ENCODE measurements at regions not wholly inside any gene's neighbourhood (a gene's known extent, or its start where the extent isn't known, plus 50 kb on each side); places are given as distances from the start of the nearest gene placed in this dataset.

DNA sequence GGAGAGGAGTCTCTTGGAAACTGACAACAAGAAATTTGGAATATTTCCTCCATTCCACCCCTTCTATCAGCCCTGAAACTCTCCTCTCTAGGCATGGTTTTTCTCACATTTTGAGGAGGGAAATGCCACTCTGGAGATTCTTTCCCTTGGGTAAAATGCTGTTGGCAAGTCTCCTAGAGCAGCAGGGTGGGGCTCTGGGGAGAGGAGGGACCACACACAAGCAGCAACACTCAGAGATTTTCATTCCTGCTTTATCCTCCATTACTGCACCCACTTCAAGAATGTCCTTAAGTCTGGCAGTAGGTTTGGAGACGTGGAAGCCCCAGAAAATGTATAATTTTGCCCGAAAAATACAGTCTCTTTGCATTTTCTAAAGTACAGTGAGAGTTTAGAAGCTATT, 130.8 kb upstream of the FLRT2 start:
- no peak overlapping the region for H3K4me3 ChIP-seq (ENCODE audit: low read depth, low read length)
- TF ChIP-seq, protein P1, sequence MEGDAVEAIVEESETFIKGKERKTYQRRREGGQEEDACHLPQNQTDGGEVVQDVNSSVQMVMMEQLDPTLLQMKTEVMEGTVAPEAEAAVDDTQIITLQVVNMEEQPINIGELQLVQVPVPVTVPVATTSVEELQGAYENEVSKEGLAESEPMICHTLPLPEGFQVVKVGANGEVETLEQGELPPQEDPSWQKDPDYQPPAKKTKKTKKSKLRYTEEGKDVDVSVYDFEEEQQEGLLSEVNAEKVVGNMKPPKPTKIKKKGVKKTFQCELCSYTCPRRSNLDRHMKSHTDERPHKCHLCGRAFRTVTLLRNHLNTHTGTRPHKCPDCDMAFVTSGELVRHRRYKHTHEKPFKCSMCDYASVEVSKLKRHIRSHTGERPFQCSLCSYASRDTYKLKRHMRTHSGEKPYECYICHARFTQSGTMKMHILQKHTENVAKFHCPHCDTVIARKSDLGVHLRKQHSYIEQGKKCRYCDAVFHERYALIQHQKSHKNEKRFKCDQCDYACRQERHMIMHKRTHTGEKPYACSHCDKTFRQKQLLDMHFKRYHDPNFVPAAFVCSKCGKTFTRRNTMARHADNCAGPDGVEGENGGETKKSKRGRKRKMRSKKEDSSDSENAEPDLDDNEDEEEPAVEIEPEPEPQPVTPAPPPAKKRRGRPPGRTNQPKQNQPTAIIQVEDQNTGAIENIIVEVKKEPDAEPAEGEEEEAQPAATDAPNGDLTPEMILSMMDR (IDR thresholded peaks at IDR 0.05; ENCODE audit: control insufficient read depth, extremely low read depth, insufficient read depth), result no peak
- DNase-seq (ENCODE audit: low read depth), result no peak

DNA sequence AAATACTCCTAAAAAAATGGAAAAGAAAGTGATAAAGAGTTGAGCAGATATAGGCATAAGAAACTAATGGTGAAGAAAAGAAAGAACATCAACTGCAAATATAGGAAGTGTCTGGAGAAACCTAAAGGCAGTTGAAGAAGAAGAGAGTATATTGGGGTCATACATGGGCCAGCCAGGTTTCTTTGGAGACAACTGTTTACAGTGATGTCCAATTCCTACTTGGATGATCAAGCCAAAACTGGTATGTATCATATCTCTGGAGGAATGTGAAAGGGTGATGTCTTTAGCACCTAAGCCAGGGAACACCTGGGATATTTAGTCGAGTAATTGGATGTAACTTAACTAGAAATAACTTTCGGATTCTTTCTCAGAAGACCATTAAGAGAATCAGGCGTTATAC, 129.3 kb upstream of the FLRT2 start:
- no peak overlapping the region for H3K4me3 ChIP-seq (ENCODE audit: low read depth, low read length)
- DNase-seq (ENCODE audit: low read depth), result no peak
- TF ChIP-seq, protein P1 (IDR thresholded peaks at IDR 0.05; ENCODE audit: control insufficient read depth, extremely low read depth, insufficient read depth), result no peak

DNA sequence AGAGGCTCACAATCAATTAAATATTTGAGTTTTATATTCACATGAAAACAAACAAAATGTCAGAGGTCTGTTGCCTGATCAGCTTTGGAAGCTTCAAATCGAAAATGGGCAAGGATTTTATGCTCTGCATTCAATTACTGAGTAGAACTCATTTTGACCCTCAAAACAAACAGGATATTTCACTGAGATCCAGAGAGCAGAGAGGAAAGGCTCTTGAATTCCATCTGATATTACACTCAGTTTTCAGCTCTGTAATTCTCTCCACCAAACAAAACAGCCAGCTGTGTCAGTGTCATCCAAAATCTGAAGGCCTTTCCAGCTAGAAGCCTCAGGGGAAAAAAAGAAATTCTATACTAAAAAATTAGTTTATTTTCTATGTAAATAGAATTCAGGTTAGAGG, 128.6 kb upstream of the FLRT2 start:
- no peak overlapping the region for H3K4me3 ChIP-seq (ENCODE audit: low read depth, low read length)
- TF ChIP-seq, protein P1 (IDR thresholded peaks at IDR 0.05; ENCODE audit: control insufficient read depth, extremely low read depth, insufficient read depth), result no peak
- DNase-seq (ENCODE audit: low read depth), result no peak

DNA sequence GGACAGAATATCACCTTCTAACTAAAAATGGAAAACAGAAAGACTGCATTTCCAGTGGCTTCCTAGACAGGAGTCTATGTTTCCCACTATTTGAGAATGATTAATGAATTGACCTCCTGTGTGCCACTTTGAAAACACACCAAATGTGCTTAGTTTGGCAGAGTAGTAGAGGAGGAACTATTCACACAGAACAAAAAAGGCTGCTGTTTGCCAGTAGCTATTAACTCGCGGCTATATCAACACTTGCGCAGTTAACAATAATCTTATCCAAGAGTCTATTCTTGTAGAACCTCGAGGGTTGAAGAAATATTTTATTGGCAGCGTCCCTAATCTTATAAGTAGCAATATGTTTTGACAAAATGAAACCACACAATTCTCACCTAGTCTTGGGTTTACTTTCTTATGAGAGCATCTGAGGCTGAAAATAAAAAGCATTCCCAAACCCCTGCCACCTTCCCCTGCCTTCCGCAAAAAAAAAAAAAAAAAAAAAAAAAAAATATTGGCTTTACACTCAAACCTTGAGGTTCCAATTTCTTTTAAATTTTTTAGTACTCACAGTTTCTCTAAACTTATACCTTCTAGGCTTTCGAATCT, 127.3 kb upstream of the FLRT2 start:
- TF ChIP-seq, protein P1 (IDR thresholded peaks at IDR 0.05; ENCODE audit: control insufficient read depth, extremely low read depth, insufficient read depth), result no peak
- DNase-seq (ENCODE audit: low read depth), result no peak
- no peak overlapping the region for H3K4me3 ChIP-seq (ENCODE audit: low read depth, low read length)

DNA sequence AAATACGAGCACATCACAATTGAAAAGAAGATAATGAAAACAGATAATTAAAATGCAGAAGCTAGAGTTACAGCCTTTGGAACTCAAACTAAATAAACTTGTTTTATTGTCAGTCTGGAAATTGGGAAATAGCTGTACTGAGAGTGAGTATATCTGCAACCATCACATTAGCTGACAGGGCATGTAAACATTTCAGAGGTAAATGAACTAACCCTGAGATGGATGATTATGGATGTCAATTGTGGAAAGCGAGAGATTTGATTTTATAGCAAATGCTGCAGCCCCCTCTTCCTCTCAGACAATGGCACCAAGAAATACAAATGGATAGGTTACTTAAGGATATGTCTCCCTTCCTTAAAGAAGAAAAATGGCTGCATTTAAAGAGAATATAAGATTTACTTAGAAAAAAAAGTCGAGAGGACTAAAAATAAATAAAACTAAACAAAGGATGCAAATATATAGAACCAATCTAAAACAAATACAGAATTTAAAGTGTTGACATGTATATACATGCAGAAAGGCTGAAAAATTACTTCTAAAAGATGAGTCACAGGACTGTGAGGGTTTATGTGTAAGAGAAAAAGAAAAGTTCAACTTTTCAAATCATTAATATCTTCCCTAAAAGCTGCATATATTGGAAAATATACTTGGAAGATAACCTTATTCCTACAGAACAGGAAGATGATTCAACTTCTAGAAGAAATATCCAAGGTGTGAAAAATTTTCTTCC, 120.3 kb upstream of the FLRT2 start:
- DNase-seq (ENCODE audit: low read depth), result peak; percentile 46
- H3K4me3 ChIP-seq (ENCODE audit: low read depth, low read length), result no peak overlapping the region
- TF ChIP-seq, protein P1 (IDR thresholded peaks at IDR 0.05; ENCODE audit: control insufficient read depth, extremely low read depth, insufficient read depth), result no peak

DNA sequence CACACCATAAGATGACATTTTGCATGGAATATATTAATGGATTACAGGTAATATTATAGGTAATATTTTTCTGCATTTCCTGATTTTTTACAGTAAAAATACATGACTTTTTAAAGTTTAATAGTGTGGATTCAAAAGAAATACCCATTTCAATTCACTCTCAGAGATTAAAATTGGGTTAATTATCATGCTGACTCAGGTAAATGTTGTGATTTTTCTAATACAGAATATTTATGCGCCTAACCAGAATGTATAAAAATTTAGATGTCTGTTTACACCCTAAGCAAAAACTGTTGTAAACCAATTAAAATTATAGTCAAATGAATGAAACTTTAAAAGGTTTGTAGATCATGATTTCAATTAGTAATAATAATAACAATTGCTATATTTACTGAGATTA, 117.2 kb upstream of the FLRT2 start:
- TF ChIP-seq, protein P1 (IDR thresholded peaks at IDR 0.05; ENCODE audit: control insufficient read depth, extremely low read depth, insufficient read depth), result no peak
- H3K4me3 ChIP-seq (ENCODE audit: low read depth, low read length), result no peak overlapping the region
- no peak for DNase-seq (ENCODE audit: low read depth)

All from LNCaP clone FGC (cell line).